HG02588 (cell line): ENCODE measurements at regions not wholly inside any gene's neighbourhood (a gene's known extent, or its start where the extent isn't known, plus 50 kb on each side); places are given as distances from the start of the nearest gene placed in this dataset.
"Not testable (repeated sequence)": the region's sequence is repeated elsewhere in the genome, so short reads cannot be mapped to it uniquely, and the experiment has no call there.

Source experiments
- ATAC-seq: cut with Tn5 transposase; IDR thresholded peaks from one replicate; pipeline ENCODE4 v1.9.1; 2021; ENCODE audit warnings: mild to moderate bottlenecking, moderate library complexity; ENCODE audit not compliant: unreplicated experiment

DNA sequence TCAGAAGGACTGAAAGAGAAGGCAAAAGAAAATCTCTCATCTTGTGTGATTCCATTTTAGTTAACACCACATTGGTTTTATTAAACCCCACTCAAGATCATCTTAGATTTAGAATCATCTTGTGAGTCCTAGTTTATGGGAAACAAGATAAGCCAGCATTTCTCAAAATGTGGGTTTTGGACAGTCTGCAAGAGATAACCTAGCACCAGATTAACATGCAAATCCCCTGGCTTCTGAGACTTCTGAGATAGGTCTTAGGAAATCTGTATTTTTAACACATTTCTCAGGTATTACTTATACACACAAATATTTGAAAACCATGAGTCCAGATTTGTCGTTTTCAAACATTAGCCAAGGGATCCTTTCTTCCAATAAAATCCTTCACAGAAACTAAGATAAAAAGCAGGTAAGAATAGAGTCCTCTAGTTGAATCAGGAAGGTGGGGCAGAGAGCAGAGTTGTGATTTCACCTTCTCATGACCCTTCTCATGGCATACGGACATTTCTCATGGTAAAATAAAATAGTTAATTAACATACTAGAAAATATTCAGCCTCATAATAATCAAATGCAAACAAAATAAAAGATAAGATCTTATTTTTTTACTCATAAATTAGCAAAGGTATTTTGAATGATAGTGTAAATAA is 287.2 kb upstream of the FN1 start:
- ATAC-seq, result no peak

DNA sequence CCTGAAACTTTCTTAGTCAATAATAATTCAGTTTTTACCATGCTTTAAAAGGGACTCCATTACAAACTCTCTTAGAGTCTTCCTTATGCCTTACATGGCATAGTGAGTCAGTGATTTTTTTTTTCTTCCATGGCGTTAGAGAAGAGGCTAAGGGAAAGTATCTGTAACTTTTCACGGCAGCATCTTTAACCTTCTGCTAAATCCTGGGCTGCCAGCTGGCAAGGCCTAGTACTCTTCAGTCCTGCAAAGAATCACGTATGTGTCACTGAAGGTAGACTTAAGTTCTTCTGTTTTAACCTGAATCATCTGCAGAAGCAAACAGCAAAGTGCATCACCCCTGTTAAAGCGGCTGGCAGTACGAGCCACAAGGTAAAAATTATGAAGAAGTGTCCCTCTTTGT is 286.3 kb upstream of the FN1 start:
- ATAC-seq, result no peak

DNA sequence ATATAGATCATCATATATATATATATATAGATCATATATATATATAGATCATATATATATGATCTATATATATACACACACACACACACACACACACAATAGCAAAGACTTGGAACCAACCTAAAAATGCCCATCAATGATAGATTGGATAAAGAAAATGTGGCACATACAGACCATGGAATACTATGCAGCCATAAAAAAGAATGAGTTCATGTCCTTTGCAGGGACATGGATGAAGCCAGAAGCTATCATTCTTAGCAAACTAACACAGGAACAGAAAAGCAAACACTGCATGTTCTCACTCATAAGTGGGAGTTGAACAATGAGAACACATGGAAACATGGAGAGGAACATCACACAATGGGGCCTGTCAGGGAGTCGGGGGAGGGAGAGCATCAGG is 285.6 kb upstream of the FN1 start:
- ATAC-seq, result not testable (repeated sequence)

DNA sequence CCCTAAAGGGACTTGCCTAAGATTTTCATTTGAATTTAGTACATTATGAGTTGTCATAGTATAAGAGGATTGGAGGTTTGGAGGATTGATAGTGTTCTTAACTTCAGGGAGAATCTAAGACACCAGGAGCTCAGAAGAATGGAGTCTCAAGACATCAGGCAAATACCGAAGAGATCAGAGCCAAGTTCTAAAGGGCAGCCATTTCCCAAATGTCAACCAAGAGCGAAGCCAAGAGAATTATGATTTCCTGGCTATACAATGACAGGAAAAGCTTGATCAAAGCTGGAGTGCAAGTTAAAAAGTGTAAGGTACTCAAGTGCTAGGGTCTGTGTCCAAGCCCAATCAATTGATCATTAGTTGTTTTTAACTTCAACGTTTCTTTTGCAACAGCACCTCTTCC is 283.0 kb upstream of the FN1 start:
- ATAC-seq, result no peak

DNA sequence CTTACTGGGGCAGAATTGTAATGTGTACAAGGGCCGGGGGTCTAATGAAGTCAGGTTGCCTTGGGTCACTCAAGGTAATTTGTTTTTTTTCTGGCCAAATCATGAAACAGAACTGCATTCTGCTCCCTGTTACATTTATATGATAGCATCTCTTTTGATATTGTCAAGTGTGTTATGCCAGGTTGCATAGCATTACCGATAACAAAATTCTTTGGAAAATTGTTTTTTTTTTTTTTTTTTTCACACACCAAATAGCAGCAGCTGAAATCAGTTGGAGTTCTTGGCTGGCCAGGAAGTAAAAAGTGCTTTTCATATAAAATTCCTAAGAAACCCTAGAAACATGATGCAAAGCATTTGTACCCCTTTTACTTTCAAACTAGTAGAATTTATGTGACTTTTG is 282.6 kb upstream of the FN1 start:
- no peak for ATAC-seq

DNA sequence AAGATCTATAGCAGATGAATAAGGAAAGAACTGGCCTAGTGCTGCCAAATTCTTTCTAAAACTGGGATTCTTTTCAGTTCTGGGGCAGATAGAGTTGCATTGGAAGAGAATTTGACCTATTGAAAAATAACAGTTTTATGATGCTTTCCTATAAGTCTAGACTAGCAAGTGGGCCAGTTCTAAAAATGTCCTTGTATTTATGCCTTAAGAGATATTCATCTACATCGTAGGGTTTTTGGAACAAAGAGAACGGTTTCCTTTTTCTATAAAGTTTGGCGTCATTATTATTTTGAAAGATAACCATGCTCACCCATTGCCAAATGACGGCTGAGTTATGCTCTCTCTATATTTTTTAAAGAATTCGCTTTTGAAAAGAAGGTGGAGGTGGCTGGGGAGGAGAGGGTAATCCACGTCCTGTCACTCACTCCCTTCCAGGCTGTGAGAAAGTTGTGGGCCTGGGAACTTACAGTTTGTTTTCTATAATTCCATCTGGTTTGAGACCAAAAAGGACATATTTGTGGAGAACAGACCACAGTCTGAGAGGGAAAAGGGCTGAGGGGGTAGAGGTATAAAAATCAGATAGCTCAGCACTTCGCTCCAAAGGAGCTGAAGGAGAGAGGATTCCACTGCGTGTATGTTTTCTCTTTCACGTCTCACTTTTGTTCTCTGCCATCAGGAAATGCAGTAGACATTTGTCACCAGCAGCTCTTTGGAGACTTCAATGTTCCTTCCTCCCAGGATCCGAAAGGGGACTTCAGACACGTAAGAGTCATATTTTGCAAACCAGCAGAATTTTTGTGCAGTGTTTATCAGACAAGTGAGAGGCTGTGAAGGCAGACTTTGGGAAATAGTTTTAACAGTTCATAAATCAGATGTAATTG is 281.9 kb upstream of the FN1 start:
- no peak for ATAC-seq

DNA sequence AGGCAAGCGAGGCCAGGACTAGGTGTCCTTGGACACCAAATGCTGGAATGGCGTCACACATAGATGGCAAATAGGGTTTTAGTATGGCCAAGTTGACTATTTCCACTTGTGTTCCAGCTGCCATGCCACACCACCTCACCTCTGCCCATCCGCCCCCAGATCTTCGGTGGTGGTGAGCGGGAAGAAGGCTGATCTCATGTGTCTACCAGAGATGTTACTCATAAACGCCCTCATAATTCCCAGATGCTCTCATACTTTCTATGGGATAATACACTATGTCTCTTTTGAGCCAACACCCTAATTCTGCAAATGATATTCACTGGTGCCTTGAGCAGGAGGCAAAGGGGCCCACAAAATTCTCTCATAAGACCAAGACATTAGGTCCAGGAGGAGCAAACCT is 281.1 kb upstream of the FN1 start:
- no peak for ATAC-seq

DNA sequence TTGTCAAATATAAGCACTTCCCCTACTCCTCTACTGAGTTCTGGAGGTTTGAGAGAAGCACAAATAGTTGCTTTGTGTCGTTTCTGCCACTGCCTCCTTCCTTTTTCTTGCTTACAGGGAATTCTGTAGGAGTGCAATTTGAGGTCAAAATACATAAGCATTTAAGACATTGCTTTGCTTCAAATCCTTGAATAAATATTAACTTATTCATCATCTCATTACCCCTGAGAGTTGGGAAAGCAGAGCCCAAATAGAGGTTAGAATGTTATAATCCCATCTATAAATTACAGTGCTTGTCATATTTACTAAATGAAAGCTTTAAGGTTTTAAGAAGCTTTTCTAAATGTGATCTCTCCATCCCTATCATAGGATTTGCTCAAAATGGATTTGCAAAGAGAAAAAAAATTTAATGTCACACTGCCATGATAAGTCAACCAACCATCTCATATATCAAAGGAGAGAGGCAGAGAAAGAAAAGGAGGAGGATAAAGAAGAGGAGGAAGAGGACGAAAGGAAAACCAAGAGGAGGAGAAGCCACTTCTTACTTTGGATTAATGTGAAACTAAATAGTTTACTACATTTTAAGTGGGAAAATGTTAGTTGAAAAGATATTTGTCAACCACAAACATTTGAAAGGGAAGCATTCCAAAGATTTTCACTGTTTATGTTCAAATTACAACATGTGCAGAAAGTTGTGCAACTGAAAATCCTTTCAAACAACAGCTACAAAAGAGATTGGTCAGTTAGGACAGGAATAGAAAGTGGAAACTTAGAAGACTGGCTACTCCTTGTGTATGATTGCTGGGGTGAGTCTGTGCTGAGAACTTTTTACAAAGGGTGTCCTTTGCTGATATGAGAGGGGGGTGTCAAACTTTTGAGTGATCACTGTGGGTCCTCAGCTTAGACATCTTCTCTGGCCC is 277.3 kb upstream of the FN1 start:
- ATAC-seq, result no peak

DNA sequence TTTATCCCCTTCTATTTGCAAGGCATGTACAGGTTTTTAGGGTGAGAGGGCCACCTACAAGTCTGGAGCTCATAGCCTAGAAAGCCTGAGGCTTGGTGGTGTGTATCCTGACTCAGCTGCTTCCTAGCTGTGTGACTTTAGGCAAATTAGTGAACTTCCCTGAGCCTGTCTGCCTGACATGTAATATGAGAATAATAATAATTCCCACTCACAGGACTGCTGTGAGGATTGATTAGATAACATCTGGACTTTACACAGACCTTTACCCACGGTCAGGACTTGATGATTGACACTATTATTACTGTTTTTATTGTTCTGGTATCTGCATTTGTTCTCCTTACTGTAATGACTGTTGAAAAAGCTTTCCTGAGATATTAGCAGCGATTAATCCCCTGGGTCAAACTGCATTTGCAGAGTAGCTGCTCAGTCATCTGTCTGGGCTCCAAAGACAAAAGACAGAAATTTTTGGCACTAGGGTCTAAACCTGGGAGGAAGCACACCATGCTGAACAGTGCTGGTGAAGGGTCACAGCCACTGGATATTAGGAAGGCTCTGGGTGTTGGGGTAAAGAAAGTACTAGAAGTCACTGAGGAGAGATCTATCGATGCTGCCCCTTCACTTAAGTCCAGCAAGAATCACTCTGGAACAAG is 276.5 kb upstream of the FN1 start:
- ATAC-seq, result no peak

DNA sequence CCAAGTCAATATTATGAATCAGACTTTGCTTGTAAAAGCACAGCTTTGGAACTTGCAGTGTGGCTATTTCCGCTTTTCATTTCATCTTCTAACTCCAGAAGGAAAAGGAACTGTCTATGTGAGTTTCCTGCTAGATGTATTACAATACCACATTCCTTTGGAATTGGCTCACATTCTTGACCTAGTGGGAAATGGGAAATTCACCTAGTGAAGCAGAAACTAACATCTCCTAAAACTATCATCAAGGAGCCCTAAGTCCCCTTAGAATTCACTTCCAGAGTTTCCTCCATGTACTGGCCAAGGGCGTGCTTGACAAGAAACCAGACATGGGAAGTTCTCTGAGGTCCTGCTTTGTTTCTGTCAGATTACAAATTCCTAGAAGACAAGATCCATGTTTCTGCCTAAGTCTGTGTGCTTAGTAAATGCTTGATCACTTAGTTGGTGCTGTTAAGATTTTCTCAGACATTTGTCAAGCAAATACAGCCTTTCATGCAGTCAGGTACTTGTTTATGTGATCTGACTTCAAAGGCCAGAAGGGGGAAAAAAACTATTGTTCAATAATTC is 275.7 kb upstream of the FN1 start:
- ATAC-seq, result no peak

DNA sequence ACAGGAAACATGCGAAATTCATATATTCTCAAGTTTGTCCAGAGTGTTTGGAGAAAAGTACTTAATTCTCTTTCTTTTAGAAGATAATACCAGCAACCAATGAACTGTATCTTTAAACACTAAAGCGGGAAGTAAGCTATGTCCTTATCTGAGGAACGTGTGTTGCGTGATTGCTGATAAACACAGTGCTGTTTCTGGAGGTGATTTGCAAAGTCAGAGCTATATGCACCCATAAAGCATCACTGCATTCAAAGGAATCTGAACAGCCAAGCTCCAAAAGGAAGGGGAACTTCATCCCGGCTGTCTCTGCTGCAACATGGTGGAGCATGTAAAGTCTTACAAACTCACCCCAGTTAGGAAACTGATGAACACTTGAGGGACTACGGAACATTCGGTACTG is 271.7 kb upstream of the FN1 start:
- ATAC-seq, result no peak

DNA sequence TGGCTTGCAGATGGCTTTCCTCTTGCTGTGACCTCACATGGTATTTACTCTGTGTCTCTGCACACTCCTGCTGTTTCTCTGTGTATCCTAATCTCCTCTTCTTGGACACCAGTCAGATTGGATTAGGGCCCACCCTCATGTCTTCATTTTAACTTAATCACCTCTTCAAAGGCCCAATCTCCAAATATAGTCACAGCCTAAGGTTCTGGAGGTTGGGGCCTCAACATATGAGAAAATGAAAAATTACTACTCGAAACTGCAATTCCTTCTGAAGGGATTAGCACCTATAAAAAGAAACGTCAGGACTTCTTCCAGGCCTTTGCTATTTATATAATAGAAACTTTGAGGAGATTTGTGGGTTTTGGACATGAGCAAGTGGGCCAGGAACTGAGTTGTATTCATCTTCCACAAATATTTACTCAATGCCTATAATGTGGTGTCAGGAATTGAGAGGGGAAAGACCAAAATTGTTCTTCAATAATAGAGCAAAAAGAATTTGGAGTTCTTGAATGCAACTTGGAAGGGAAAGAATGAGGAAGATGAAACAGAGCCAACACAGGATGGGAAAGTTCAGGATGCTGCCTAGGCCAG is 270.0 kb upstream of the FN1 start:
- no peak for ATAC-seq

DNA sequence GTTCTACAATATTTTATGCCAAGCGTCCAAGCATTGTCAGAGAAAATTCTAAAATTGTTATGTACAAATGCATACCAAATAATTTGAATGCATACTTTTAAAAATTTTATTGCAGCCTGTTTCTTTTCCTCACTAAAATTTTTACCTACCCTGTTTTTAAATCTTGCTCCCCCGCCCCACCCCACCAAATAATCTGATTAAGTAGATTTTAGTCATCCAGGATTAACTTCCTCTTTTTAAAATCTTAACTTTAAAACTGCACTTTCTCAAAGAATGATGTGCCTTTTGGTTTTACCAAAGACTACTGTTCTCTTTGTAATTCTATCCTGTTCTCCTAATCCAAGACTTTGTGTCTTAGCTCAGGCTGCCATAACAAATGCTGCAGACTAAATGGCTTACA is 269.4 kb upstream of the FN1 start:
- ATAC-seq, result no peak

DNA sequence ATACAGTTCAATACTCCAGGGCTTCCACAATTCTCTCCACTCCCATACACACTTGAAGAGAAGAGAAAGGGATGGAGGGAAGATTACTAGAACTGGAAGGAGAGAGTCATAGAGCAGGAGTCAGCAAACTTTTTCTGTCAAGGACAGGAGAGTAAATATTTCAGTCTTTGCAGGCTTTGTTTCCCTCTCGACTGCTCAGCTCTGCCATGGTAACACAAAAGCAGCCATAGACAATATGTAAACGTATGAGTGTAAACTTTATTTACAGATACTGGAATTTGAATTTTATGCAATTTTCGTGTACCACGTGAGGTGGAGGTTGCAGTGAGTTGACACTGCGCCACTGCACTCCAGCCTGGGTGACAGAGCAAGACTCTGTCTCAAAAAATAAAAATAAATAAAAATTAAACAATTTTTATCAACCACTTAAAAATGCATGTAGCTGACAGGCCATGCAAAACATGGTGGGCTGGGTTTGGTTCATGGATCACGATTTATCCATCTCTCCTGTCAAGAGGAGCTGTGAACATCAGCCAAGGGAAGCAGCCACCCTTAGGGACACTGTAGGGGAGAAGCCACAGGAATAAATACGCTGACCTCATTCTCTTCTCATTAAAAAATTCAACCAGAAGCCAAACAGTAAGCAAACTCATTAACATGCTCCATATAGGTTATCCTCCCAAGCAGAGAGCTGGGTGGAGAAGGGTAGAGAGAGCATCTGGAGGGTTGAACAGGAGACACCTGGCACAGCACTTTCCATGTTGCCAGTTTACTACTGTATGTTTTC is 266.4 kb upstream of the FN1 start:
- no peak for ATAC-seq

DNA sequence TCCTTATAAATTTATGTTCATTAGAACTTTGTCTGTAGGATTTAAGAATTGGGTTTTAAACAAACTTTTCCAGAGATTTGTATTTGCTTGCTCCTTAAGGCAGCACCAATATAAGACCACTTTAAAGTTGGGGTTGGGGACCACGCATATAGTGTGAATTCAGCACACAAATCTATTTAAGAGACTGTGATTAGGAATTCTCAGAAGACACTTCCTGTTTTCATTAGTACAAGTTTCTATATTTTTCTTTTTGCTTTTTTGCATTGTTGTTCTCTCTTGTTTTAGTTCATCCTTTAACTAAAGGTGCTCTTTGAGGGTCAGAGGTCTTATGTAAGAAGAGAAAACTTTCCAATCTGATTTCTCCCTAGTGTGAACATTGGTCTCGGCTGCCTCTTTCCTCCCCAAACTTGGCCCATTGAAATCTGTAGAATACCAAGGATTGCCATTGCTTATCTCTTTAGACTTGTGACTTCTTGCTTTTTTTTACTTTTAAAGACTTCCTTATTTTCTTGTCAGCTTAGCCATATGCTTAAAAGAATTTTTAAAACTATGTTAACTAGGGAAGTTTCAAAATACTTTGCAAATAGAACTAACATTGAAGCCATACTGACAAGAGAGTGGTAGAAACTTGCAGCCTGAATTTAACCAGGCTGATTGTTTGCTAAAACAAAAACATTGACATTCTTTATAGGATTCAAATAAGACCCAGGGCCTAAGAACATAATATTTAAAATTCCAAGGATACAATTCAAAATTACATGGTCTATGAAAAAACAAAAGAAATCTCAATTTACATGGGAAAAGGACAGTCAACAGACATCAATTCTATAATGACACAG is 264.1 kb upstream of the FN1 start:
- ATAC-seq, result no peak

DNA sequence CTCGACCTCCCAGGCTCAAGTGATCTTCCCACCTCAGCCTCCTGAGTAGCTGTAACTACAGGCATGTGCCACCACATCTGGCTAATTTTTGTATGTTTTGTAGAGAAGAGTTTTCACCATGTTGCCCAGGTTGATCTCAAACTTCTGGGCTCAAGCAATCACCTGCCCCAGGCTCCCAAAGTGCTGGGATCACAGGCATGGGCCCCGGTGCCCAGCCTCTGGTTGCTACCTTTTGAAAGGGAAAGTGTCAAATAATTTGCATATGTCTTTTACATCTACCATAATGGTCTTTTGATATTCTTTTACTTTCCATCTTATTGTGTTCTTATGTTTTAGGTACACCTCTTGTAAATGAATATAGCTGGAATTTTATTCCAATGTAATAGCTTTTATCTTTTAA is 263.1 kb upstream of the FN1 start:
- no peak for ATAC-seq

DNA sequence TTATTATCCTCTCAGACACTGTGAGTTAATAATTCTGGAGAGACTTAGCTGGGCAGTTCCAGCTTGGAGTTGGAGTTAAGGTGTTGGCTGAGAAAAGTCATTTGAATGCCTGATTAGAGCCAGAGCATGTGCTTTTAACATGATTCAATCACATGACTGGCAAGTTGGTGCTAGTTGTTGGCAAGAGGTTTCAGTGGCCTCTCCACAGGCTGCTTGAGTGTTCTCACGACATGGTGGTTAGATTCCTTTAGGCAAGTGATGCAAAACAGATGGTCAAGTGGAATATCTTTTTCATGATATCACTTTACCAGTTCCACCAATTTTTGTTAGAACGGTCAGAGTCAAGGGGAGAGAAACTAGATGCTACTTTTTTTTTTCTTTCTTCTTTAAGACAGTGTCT is 262.7 kb upstream of the FN1 start:
- ATAC-seq, result no peak

DNA sequence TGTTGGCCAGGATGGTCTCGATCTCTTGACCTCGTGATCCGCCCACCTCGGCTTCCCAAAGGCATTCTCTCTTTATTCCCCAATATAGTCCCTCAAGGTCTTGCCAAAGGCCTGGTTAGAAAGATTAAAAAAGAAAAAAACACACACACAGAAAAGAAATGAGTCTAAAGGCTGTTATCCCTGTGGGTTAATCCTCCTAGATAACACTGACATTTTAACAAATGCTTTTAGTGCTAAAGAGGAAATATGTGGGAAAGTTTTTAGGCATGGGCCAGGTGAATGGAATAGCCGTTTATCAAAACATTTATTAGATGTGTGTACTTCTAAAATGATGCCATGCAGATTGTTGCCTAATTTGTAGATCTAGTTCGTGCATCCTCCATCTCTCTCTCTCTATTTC is 261.6 kb upstream of the FN1 start:
- ATAC-seq, result no peak

DNA sequence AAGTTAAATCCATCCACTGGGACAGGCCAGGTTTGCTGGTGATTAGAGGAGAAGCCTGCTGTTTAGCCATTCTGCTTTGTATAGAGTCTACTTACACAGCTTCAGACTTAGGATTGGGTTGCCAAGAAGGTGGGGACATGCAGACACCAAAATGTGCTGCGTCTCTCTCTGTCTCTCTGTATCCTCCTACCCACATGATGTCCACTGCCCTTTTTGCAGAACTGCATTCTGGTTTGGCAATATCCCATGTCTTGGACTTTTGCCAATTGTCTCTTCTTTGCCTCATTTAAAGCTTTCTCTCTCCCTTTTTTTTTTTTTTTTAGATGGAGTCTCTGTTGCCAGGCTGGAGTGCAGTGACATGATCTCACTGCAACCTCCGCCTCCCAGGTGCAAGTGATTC is 261.1 kb upstream of the FN1 start:
- ATAC-seq, result no peak
